Fibroblast of lung (primary cell): ENCODE measurements at regions not wholly inside any gene's neighbourhood (a gene's known extent, or its start where the extent isn't known, plus 50 kb on each side); places are given as distances from the start of the nearest gene placed in this dataset.

ENCODE experiments used
- EZH2 ChIP-seq: IDR thresholded peaks from 2 replicates; pipeline ENCODE4 v1.5.1; 2012; ENCODE audit warnings: low read length, control low read depth, mild to moderate bottlenecking; ENCODE audit errors: missing control alignments
- TF ChIP-seq, protein P1 (sequence below), 2 donors: IDR thresholded peaks in 1 of 2; conservative IDR thresholded peaks in 1 of 2; 1 replicate in 1 of 2; 2 replicates in 1 of 2; pipeline ENCODE4 v1.5.1; 2011 to 2012; ENCODE audit warnings: low read length in 2 of 2, control low read depth in 1 of 2, inconsistent platforms in 1 of 2, low read depth in 1 of 2, mild to moderate bottlenecking in 1 of 2

DNA sequence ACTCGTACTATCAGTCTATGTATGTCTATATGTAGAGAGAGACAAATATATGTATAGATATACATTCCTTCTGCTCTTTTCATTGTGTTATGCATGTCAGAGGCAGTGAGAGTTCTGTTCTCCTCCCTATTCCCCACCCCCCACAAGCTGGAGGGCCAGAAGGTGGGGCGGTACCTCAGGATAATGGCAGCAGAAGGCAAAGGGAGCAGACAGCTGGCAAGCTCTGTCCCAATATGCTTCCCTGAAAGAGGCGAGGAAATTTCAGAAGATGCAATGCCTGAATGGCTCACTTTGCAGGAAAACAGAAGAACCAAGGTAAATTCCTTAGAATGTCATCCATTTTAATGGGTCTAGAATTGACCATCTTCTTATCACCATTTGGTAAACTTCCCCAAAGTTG is 114.4 kb downstream of the NAA11 start:
- TF ChIP-seq, protein P1, sequence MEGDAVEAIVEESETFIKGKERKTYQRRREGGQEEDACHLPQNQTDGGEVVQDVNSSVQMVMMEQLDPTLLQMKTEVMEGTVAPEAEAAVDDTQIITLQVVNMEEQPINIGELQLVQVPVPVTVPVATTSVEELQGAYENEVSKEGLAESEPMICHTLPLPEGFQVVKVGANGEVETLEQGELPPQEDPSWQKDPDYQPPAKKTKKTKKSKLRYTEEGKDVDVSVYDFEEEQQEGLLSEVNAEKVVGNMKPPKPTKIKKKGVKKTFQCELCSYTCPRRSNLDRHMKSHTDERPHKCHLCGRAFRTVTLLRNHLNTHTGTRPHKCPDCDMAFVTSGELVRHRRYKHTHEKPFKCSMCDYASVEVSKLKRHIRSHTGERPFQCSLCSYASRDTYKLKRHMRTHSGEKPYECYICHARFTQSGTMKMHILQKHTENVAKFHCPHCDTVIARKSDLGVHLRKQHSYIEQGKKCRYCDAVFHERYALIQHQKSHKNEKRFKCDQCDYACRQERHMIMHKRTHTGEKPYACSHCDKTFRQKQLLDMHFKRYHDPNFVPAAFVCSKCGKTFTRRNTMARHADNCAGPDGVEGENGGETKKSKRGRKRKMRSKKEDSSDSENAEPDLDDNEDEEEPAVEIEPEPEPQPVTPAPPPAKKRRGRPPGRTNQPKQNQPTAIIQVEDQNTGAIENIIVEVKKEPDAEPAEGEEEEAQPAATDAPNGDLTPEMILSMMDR (conservative IDR thresholded peaks at IDR 0.05 in 1 of 2, IDR thresholded peaks at IDR 0.05 in 1 of 2; ENCODE audit: low read depth in 1 of 2, low read length in 2 of 2) = no peak
- TF ChIP-seq EZH2 = no peak
